Activated CD4-positive, alpha-beta T cell treated with anti-CD3 and anti-CD28 coated beads for 36 hours (primary cell): ENCODE measurements at regions not wholly inside any gene's neighbourhood (a gene's known extent, or its start where the extent isn't known, plus 50 kb on each side); places are given as distances from the start of the nearest gene placed in this dataset.
A peak's percentile ranks its signal among the peaks of the same experiment; 100 is the strongest.

Experiments used
- ATAC-seq: fragments of 200-7000 bp; cut with Tn5 transposase; one replicate; pipeline ENCODE4 v1.10.0; 2021; ENCODE audit warnings: mild to moderate bottlenecking, moderate library complexity
- CTCF ChIA-PET: fragments of 350-600 bp; sonication (Branson Sonifier 250); formaldehyde crosslinking; loops from one replicate; lab custom pipeline; 2021; ENCODE audit warnings: antibody characterized with exemption; lab: Charles Lee
- POLR2A ChIA-PET: fragments of 350-600 bp; sonication (Branson Sonifier 250); formaldehyde crosslinking; loops from one replicate; lab custom pipeline; 2021; ENCODE audit warnings: antibody characterized with exemption, inconsistent platforms; lab: Charles Lee
- DNase-seq: peaks from one replicate; pipeline ENCODE4 v3.0.0-alpha.2; 2020
- H3K27ac Mint-ChIP-seq: one replicate; pipeline ENCODE4 v1.8.0; 2021; ENCODE audit warnings: mixed read lengths
- H3K27me3 Mint-ChIP-seq: one replicate; pipeline ENCODE4 v1.8.0; 2021; ENCODE audit warnings: mixed read lengths
- H3K36me3 Mint-ChIP-seq: one replicate; pipeline ENCODE4 v1.8.0; 2021; ENCODE audit warnings: low read depth, mixed read lengths
- H3K4me1 Mint-ChIP-seq: one replicate; pipeline ENCODE4 v1.8.0; 2021; ENCODE audit warnings: mixed read lengths
- H3K4me3 Mint-ChIP-seq: one replicate; pipeline ENCODE4 v1.8.0; 2021; ENCODE audit warnings: mild to moderate bottlenecking, moderate library complexity, mixed read lengths
- H3K9me3 Mint-ChIP-seq: one replicate; pipeline ENCODE4 v1.8.0; 2021; ENCODE audit warnings: low read depth, mixed read lengths
- intact Hi-C, 2 experiments: fragments of 100-400 bp; cut with DNase I in 1 of 2; cut with micrococcal nuclease in 1 of 2; formaldehyde crosslinking; loops; one replicate each; pipeline versions ENCODE4 v1.14.2 to v1.15.1; 2022 to 2024; cut with DNase I, micrococcal nuclease

DNA sequence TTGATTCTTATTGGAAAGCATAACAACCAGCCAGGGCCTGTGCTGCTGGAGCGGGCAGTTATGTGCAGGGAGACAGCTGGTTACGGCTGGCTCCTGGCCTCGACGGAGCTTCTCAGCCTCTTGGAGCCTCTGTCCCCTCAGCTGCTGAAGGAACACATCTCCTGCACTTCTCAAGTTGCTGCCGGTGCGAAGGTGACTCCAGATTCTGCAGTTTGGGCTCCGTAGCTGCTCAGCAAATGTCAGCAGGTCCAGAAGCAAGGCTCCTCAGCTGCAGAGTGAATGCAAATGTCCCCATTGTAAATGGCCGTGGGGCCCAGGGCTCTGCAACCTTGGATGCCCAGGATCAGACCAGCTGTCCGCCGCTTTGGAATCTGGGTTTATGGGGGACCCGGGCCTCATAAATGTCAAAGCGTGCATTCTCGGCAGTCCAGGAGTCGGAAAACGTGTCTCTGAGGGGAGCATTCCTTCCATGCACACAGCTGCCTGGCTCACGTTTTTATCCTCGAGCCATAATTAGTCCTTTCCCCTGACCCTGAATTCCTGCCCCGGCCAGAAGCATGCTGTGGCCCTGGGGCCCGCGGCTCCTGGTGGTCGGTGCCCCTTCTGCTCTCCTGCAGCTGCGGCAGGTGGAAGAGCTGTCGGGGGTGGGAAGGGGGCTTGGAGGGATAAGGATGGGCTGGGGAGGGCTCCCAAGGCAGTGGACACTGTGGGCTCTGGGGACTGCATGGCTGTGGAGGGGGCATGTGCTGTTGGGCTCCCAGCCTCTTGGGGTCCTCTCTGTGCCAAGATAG lies 106.0 kb downstream of the KIF26A start:
- Mint-ChIP-seq H3K4me3 (no peak overlapping the region), H3K9me3 (peaks cover 2% of the 10 kb centered on the region), H3K27ac (no peak overlapping the region), H3K4me1 (no peaks in the 10 kb centered on the region), H3K27me3 (no peaks in the 10 kb centered on the region), H3K36me3 (no peaks in the 10 kb centered on the region)
- ChIA-PET POLR2A (no interaction called here), CTCF (no interaction called here)
- intact Hi-C loops: no loop called here
- DNase-seq (peak; percentile 1), ATAC-seq (no peak)

DNA sequence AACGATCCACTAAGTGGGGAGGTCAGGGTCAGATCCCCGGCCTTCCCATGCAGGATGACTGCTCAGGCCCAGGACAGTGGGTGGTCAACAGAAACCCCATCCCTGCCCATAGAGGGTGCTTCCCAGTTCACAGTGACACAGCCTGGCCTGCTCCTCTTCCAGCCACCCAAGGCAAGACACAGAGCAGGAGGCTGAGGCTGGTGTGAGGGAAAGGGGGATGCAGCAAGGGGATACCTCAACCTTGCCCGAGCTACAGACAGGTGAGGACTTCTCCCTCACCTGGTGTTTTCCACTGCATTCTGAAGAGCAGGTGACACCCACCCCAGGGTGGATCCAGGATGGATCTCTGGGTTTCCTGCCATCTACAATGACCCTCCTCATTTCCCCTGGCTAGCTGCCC lies 106.7 kb downstream of the KIF26A start:
- intact Hi-C loops: no loop called here
- peaks cover 2% of the 10 kb centered on the region for H3K9me3 Mint-ChIP-seq
- no peaks in the 10 kb centered on the region for H3K4me1 Mint-ChIP-seq
- no peak overlapping the region for H3K4me3 Mint-ChIP-seq
- DNase-seq (peak; percentile 1), ATAC-seq (no peak)
- no peaks in the 10 kb centered on the region for H3K27me3 Mint-ChIP-seq
- CTCF ChIA-PET: interaction anchor here (0.8 kb wide), 1 partner anchor 188 kb away, joined by 3 read pairs; no protein-coding TSS in a partner anchor
- H3K36me3 Mint-ChIP-seq: no peaks in the 10 kb centered on the region
- H3K27ac Mint-ChIP-seq: no peak overlapping the region
- POLR2A ChIA-PET: no interaction called here

DNA sequence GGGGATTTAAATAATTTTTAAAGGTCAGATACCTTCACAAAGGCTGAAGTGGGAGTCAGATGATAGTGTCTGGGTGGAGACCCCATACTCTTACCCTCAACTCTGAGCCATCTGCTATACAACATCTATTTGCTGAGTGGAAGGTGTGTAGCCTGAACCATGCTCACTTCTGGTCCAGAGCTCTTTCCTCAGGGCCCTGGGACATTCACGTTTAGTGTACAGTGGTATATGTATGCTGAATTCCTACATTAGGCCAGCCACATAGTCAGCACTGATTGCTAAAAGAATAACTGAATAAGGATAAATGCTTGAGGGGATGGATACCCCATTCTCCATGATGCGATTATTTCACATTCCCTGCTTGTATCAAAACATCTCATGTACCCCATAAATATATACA lies 107.3 kb downstream of the KIF26A start:
- no peaks in the 10 kb centered on the region for H3K36me3 Mint-ChIP-seq
- DNase-seq (no peak), ATAC-seq (no peak)
- H3K4me3 Mint-ChIP-seq: no peak overlapping the region
- no peaks in the 10 kb centered on the region for H3K27me3 Mint-ChIP-seq
- intact Hi-C loops: no loop called here
- POLR2A ChIA-PET: no interaction called here
- H3K4me1 Mint-ChIP-seq: no peaks in the 10 kb centered on the region
- peaks cover 2% of the 10 kb centered on the region for H3K9me3 Mint-ChIP-seq
- CTCF ChIA-PET: interaction anchor here (0.6 to 0.8 kb wide), 3 partner anchors 9 to 239 kb away, joined by 3 to 4 read pairs (median 3); no protein-coding TSS in a partner anchor
- H3K27ac Mint-ChIP-seq: no peak overlapping the region

DNA sequence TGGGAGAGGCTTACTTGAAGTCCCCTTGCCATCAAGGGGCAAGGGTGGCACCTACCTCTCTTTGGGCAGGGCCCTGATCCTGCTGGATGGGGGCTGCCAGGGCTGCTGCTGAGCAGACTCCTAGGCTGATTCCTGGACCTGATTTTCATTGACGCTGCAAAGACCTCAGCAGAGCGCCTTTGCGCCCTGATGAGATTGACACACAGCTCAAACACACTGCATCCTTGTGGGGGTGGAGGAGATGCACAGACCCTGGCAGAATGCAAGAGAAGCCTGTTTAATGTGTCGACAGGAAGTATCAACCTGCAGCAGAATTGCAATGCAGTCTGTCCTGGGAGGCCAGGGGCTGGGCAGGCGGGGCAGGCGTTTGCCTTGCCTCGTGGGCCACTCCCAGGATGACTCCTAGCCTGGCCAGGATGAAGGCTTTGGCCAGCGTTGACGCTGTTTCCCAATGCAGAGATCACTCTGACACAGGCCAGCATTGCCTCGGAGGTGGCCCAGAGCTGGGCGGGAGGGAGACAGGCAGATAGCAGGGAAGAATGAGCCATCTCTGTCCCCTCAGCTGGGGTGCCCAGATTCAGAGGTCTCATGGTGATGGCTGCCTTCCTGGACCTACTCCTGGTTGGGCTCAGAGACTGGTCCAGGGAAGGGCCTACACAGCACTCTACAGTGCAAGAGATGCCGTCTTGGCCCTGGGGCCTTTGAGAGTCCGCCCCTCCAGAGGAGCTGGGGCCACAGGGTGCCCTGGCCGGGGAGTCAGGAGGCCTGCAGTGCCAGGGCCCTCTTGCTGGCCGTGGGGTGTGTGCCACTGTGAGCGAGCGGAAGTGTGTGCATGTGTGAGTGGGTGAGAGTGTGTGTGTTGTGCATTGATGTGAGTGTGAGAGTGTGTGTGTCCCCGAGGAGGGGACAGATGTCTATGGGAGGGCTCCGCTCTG lies 108.3 kb downstream of the KIF26A start:
- ATAC-seq (no peak), DNase-seq (no peak)
- ChIA-PET POLR2A (no interaction called here), CTCF (interaction anchor here (0.6 to 0.8 kb wide), 2 partner anchors 9 to 238 kb away, joined by 3 to 4 read pairs; no protein-coding TSS in a partner anchor)
- no peaks in the 10 kb centered on the region for H3K27me3 Mint-ChIP-seq
- intact Hi-C loops: no loop called here
- no peak overlapping the region for H3K27ac Mint-ChIP-seq
- H3K4me1 Mint-ChIP-seq: no peaks in the 10 kb centered on the region
- H3K36me3 Mint-ChIP-seq: no peaks in the 10 kb centered on the region
- H3K9me3 Mint-ChIP-seq: peaks cover 2% of the 10 kb centered on the region
- no peak overlapping the region for H3K4me3 Mint-ChIP-seq

DNA sequence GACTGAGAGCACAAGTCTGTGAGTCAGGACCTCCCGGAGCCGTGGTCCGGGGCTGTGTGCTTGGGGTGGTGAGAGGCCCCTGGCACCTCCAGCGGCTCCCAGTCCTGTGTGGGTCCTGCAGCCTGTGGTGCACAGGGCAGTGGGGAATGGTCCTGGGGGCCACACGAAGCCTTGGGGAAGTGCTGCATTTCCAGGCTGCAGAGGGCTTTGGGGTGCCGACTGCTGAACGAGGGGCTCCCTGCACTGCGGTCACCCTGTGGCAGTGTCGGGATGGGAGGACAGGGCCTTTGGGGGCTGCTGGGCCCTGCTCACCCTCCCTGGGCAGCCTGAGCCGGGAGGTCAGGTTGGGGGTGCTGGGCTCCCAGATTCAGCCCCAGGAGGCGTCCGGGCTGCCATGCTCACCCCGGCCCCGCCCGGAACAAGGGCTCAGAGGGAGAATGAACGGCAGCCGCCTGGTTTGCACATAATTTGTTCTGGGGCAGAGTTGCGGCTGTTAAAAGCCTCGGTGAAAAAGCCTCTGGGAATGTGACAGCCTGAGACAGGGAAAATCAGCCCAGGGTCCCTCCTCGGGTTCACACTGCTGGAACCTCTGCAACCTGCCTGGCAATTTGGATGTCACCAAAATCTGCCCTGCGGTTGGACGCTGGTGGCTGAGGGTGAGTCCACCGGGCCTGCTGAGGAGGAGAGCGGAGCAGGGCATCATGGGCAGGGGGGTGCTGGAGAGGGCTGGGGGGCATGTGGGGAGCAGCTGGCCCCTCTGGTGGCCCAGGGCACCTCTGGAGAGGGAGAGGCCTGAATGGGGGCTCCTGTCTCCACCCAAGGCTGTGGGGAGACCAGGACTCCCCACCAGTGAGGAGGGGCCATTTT lies 109.2 kb downstream of the KIF26A start:
- Mint-ChIP-seq H3K27me3 (no peaks in the 10 kb centered on the region), H3K4me1 (no peaks in the 10 kb centered on the region), H3K27ac (no peak overlapping the region), H3K4me3 (no peak overlapping the region), H3K36me3 (no peaks in the 10 kb centered on the region), H3K9me3 (peaks cover 2% of the 10 kb centered on the region)
- ChIA-PET CTCF (no interaction called here), POLR2A (no interaction called here)
- ATAC-seq (no peak), DNase-seq (no peak)
- intact Hi-C loops: no loop called here

DNA sequence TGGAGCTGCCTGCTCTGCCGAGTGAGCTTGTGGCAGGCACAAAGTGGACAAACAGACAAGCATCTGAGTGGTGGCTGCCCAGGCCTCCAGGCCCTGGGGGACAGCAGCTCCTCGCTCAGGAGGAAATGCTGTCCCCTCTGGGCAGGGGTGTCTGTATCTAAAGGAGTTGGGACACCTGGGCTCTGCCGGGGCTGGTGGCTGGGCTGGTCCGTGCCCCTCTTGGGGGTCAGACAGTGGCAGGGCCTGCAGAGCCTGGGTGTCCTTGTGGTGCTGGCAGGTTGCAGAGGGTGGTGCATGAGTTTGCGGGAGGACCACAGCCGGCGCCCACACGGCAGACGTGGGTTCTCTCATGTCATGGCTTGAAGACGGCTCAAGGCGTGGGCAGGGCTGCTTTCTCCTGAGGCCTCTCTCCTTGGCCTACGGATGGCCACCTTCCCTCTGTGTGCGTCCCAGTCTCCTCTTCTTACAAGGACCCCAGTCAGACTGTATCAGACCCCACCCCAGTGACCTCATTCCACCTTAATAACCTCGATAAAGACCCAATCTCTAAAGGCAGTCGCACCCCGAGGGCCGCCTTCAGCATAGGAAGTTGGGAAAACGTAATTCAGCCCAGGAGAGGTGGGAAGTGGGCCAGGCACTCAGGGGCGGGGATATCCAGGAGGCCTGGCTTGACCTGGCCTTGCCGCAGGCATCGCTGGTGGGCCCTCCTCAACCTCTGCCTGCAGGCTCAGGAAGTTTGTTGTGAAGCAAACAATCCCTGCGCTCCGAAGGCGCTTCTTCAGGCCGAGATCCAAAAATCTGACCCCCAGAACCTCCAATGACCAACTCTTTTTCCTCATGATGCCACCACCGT lies 110.0 kb downstream of the KIF26A start:
- Mint-ChIP-seq H3K27me3 (no peaks in the 10 kb centered on the region), H3K36me3 (no peaks in the 10 kb centered on the region), H3K9me3 (peaks cover 2% of the 10 kb centered on the region), H3K4me1 (no peaks in the 10 kb centered on the region), H3K4me3 (no peak overlapping the region), H3K27ac (no peak overlapping the region)
- intact Hi-C loops: no loop called here
- CTCF ChIA-PET: no interaction called here
- ATAC-seq (no peak), DNase-seq (no peak)
- POLR2A ChIA-PET: no interaction called here

DNA sequence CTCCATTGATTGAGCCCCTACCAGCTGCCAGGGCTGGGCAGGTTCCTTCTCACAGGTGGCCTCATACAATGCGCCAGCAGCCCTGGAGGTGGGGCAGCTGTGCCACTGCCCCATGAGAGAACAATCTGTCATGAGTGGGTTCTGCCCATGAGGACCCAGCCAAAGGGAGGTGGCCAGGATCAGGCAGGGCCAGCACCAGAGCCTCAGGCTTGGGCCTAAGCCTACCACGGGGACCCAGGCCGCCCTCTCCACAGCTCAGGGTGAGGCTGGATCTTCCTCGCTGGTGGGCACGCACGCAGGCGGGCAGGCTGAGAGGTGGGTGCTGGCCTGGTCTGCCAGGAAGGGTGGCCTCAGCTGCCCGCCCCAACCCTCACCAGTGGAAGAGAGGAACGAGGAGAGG lies 110.7 kb downstream of the KIF26A start:
- Mint-ChIP-seq H3K9me3 (peaks cover 2% of the 10 kb centered on the region), H3K4me1 (no peaks in the 10 kb centered on the region), H3K36me3 (no peaks in the 10 kb centered on the region), H3K27ac (no peak overlapping the region), H3K27me3 (no peaks in the 10 kb centered on the region), H3K4me3 (no peak overlapping the region)
- DNase-seq: no peak
- ChIA-PET POLR2A (no interaction called here), CTCF (no interaction called here)
- intact Hi-C loops: no loop called here
- no peak for ATAC-seq

DNA sequence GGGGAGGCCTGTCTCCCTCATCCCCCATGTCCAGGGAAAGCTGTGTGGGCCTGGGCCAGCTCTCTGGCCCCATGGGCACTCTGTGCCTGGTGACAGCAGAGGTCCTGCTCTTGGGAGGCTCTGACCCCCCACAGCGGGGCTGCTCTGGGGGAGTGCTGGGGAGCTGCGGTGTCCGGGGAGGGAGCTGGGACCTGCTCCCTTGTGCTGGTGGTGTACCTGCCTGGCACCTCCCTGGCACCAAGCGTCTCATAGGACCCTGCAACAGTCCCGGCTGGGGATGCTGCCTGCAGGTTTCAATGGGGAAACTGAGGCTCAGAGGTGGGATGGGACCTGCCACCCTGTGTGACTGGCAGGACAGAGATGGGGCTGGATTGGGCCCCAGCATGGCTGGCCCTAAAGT lies 111.3 kb downstream of the KIF26A start:
- POLR2A ChIA-PET: no interaction called here
- Mint-ChIP-seq H3K4me3 (no peak overlapping the region), H3K9me3 (peaks cover 2% of the 10 kb centered on the region), H3K27ac (no peak overlapping the region), H3K36me3 (no peaks in the 10 kb centered on the region), H3K4me1 (no peaks in the 10 kb centered on the region), H3K27me3 (peaks cover 4% of the 10 kb centered on the region)
- CTCF ChIA-PET: interaction anchor here (0.6 kb wide), 1 partner anchor 24 kb away, joined by 3 read pairs; no protein-coding TSS in a partner anchor
- DNase-seq (no peak), ATAC-seq (no peak)
- intact Hi-C loops: no loop called here

DNA sequence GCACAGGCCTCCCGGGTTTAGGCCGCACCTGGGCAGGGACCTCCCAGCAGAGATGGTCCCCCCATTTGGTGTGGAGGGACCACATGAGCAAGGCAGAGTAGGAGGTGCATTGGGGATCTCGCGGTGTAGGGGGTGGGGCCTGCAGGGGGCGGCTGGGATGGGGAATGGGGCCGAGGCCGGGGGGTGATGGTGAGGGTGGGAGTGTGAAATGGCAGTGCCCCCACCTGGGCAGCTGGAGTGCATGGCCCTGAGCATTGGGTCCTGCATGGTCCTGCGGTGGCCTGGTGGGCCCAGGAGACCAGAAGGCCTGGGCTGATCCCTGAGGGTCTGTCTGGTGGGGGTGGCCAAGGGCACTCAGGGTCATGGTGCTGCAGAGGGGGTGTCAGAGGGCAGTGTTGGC lies 111.8 kb downstream of the KIF26A start:
- ATAC-seq: no peak
- intact Hi-C loops: no loop called here
- Mint-ChIP-seq H3K27me3 (peaks cover 4% of the 10 kb centered on the region), H3K36me3 (no peaks in the 10 kb centered on the region), H3K9me3 (peaks cover 2% of the 10 kb centered on the region), H3K4me3 (no peak overlapping the region), H3K4me1 (no peaks in the 10 kb centered on the region), H3K27ac (no peak overlapping the region)
- DNase-seq: no peak
- POLR2A ChIA-PET: no interaction called here
- CTCF ChIA-PET: interaction anchor here (0.6 kb wide), 1 partner anchor 24 kb away, joined by 3 read pairs; no protein-coding TSS in a partner anchor

DNA sequence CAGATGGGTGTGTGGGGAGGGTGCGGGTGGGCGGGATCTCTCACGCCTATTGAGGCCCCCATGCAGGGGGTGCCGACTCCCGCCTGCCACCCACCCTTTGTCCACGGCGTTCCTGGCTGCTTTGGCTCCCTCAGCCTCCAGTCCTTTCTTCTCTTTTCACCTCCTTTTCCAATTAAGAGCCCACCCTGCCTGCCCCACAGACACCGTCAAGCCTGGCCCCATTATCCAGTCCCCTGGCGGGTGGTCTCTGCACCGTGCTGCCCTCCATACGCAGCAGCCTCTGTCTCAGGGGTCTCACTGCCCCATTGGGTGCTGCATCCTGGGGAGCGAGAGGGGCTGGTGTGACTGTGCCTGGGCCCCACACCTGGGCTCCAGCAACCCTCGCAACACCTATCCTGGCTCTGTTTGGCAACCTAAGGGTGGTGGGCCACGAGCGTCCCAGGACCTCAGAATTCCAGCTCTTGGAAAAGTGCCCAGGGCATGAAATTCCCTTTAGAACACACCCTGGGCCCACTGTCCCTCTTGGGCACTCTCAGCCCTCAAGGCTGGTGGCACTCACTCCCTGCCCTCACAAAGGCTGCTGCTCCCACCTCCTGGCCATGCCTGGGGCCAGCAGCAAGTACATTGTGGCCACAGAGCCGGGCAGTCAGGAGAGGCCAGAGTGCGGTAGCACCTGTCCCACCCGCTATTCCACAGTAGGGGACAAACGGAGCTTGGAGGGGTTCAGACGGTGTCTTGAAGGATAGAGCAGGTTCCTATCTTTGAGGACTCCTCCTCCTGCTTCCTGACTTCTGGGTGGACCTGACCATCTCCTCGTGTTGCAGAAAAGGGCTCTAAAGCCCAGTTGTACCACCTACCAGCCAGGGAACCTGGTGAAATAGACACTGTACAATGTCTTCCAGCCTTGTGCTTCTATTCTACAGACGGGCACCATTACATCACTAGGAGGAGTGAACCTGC lies 114.1 kb downstream of the KIF26A start:
- intact Hi-C loops: no loop called here
- Mint-ChIP-seq H3K4me1 (no peaks in the 10 kb centered on the region), H3K36me3 (no peaks in the 10 kb centered on the region), H3K27me3 (peaks cover 18% of the 10 kb centered on the region), H3K9me3 (no peaks in the 10 kb centered on the region), H3K27ac (no peak overlapping the region), H3K4me3 (no peak overlapping the region)
- DNase-seq: no peak
- no peak for ATAC-seq
- CTCF ChIA-PET: no interaction called here
- POLR2A ChIA-PET: no interaction called here
